ENCODE measurements at regions not wholly inside any gene's neighbourhood (a gene's known extent, or its start where the extent isn't known, plus 50 kb on each side); places are given as distances from the start of the nearest gene placed in this dataset.

- no peak for ATAC-seq
- Histone ChIP-seq H3K4me2 (ENCODE audit: insufficient read depth, low read length) (no peak overlapping the region), H3K27ac (ENCODE audit: extremely low read depth, low read depth, low read length) (no peak overlapping the region), H3K9me1 (ENCODE audit: control insufficient read depth, insufficient read depth, low read length) (no peaks in the 10 kb centered on the region), H3K4me3 (no peak overlapping the region), H4K20me1 (replicated peaks; ENCODE audit: control insufficient read depth, insufficient read depth, low read length) (no peaks in the 10 kb centered on the region), H2AFZ (ENCODE audit: low read depth, low read length) (no peak overlapping the region), H3K4me1 (replicated peaks in 1 of 2; ENCODE audit: control insufficient read depth in 2 of 2, insufficient read depth in 2 of 2, low read length in 2 of 2) (no peaks in the 10 kb centered on the region; a peak in 2 of 5 replicates), H3K9ac (ENCODE audit: insufficient read depth in 1 of 2, low read depth in 2 of 2, low read length in 2 of 2) (no peak overlapping the region), H3K36me3 (ENCODE audit: control insufficient read depth, insufficient read depth, low read length) (no peaks in the 10 kb centered on the region), H3K27me3 (ENCODE audit: control insufficient read depth in 2 of 2, insufficient read depth in 2 of 2, low read length in 2 of 2) (no peaks in the 10 kb centered on the region), H3K79me2 (ENCODE audit: control insufficient read depth, insufficient read depth, low read length) (no peaks in the 10 kb centered on the region), H3K9me3 (replicated peaks; ENCODE audit: control insufficient read depth, insufficient read depth, low read depth, low read length) (no peaks in the 10 kb centered on the region)
- no TSS peak for BruUV-seq (replicated peaks)
- FAIRE-seq = no peak
- in situ Hi-C loops (cut with MboI) = no loop called here
- intact Hi-C loops (cut with micrococcal nuclease) = no loop called here
- ChIA-PET CTCF (ENCODE audit: low intra/inter-chr PET ratio) (no interaction called here), POLR2A (no interaction called here)
- no peak for DNase-seq (ENCODE audit: extremely low read depth in 1 of 4, low spot score in 3 of 4)
- TF ChIP-seq ZNF707 (CRISPR knock-in tag; conservative IDR thresholded peaks at IDR 0.05) (no peak), NELFE (IDR thresholded peaks at IDR 0.05; ENCODE audit: insufficient read depth, insufficient read length) (no peak), ZNF507 (tag; conservative IDR thresholded peaks at IDR 0.05) (no peak), ZNF133 (CRISPR knock-in tag; IDR thresholded peaks at IDR 0.05) (no peak), TEAD1 (CRISPR knock-in tag; IDR thresholded peaks at IDR 0.05) (no peak), DDX20 (tag; IDR thresholded peaks at IDR 0.05; ENCODE audit: low read depth) (no peak), NFE2L1 (tag; IDR thresholded peaks at IDR 0.05; ENCODE audit: borderline replicate concordance, low read depth) (no peak), MEF2D (tag; conservative IDR thresholded peaks at IDR 0.05; ENCODE audit: low read depth) (no peak), KLF1 (tag; IDR thresholded peaks at IDR 0.05) (no peak), ZNF518B (CRISPR knock-in tag; IDR thresholded peaks at IDR 0.05) (no peak), MXI1 (IDR thresholded peaks at IDR 0.05; ENCODE audit: low read depth, low read length) (no peak), NR0B1 (IDR thresholded peaks at IDR 0.05; ENCODE audit: partially characterized antibody) (no peak), SIX5 (IDR thresholded peaks at IDR 0.05; ENCODE audit: borderline replicate concordance in 1 of 2, insufficient read depth in 1 of 2, low read depth in 1 of 2, low read length in 2 of 2) (no peak), ZKSCAN8 (CRISPR knock-in tag; IDR thresholded peaks at IDR 0.05) (no peak)
- TF ChIP-seq, protein P1, sequence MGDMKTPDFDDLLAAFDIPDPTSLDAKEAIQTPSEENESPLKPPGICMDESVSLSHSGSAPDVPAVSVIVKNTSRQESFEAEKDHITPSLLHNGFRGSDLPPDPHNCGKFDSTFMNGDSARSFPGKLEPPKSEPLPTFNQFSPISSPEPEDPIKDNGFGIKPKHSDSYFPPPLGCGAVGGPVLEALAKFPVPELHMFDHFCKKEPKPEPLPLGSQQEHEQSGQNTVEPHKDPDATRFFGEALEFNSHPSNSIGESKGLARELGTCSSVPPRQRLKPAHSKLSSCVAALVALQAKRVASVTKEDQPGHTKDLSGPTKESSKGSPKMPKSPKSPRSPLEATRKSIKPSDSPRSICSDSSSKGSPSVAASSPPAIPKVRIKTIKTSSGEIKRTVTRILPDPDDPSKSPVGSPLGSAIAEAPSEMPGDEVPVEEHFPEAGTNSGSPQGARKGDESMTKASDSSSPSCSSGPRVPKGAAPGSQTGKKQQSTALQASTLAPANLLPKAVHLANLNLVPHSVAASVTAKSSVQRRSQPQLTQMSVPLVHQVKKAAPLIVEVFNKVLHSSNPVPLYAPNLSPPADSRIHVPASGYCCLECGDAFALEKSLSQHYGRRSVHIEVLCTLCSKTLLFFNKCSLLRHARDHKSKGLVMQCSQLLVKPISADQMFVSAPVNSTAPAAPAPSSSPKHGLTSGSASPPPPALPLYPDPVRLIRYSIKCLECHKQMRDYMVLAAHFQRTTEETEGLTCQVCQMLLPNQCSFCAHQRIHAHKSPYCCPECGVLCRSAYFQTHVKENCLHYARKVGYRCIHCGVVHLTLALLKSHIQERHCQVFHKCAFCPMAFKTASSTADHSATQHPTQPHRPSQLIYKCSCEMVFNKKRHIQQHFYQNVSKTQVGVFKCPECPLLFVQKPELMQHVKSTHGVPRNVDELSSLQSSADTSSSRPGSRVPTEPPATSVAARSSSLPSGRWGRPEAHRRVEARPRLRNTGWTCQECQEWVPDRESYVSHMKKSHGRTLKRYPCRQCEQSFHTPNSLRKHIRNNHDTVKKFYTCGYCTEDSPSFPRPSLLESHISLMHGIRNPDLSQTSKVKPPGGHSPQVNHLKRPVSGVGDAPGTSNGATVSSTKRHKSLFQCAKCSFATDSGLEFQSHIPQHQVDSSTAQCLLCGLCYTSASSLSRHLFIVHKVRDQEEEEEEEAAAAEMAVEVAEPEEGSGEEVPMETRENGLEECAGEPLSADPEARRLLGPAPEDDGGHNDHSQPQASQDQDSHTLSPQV (IDR thresholded peaks at IDR 0.05) = no peak
Measured at GRCh38 chr2:37427241-37427640, 82.8 kb downstream of the QPCT start.

All from K562 (cell line).